ENCODE measurements at regions not wholly inside any gene's neighbourhood (a gene's known extent, or its start where the extent isn't known, plus 50 kb on each side); places are given as distances from the start of the nearest gene placed in this dataset.

GRCh38 chr9:28967226-28967625, 1393.9 kb upstream of the C9orf72 start:
- no peak for TF ChIP-seq POLR2A (IDR thresholded peaks at IDR 0.05)
- TF ChIP-seq POLR2AphosphoS5 (IDR thresholded peaks at IDR 0.05) = no peak

All from sigmoid colon (tissue), 4 donors.